Liver (tissue), 8 donors: ENCODE measurements at regions not wholly inside any gene's neighbourhood (a gene's known extent, or its start where the extent isn't known, plus 50 kb on each side); places are given as distances from the start of the nearest gene placed in this dataset.

ENCODE experiments used
- DNase-seq: peaks from one replicate; pipeline ENCODE4 v3.0.0-alpha.2; 2017; ENCODE audit warnings: low spot score
- H3K27ac ChIP-seq, 2 donors: one replicate each; pipeline ENCODE4 v1.7.0; 2013; ENCODE audit warnings: inconsistent platforms in 2 of 2, low read length in 2 of 2, control low read depth in 1 of 2, low read depth in 1 of 2, mild to moderate bottlenecking in 1 of 2
- H3K27me3 ChIP-seq, 4 donors: one replicate each; pipeline versions ENCODE4 v1.6.1 to v1.7.0; 2013; ENCODE audit warnings: low read length in 3 of 4, inconsistent platforms in 1 of 4, mild to moderate bottlenecking in 1 of 4, moderate library complexity in 1 of 4; ENCODE audit not compliant: control insufficient read depth in 4 of 4, insufficient read depth in 4 of 4
- H3K36me3 ChIP-seq, 4 donors: one replicate each; pipeline versions ENCODE4 v1.6.1 to v1.7.0; 2013; ENCODE audit warnings: low read length in 3 of 4, mild to moderate bottlenecking in 3 of 4, low read depth in 1 of 4, moderate library complexity in 1 of 4; ENCODE audit not compliant: control insufficient read depth in 4 of 4, insufficient read depth in 3 of 4
- H3K4me1 ChIP-seq, 4 donors: one replicate each; pipeline versions ENCODE4 v1.6.1 to v1.7.0; 2013; ENCODE audit warnings: low read length in 3 of 4, mild to moderate bottlenecking in 3 of 4, moderate library complexity in 1 of 4; ENCODE audit not compliant: control insufficient read depth in 4 of 4, insufficient read depth in 4 of 4
- H3K4me3 ChIP-seq, 3 donors: one replicate each; pipeline versions ENCODE4 v1.6.1 to v1.7.0; 2013; ENCODE audit warnings: low read length in 3 of 3, control low read depth in 1 of 3, low read depth in 1 of 3, mild to moderate bottlenecking in 1 of 3
- H3K9ac ChIP-seq, 2 donors: one replicate each; pipeline ENCODE4 v1.7.0; 2013; ENCODE audit warnings: low read length in 2 of 2, mild to moderate bottlenecking in 2 of 2, moderate library complexity in 2 of 2, control low read depth in 1 of 2, low read depth in 1 of 2
- H3K9me3 ChIP-seq, 4 donors: one replicate each; pipeline versions ENCODE4 v1.6.1 to v1.7.0; 2013; ENCODE audit warnings: low read length in 3 of 4; ENCODE audit not compliant: control insufficient read depth in 4 of 4
- CTCF ChIP-seq: fragments of 150-350 bp; IDR thresholded peaks from 2 replicates; pipeline ENCODE4 v1.5.1; 2017; ENCODE audit warnings: improper control_type of control experiment, low read depth, low read length; ENCODE audit not compliant: missing input control
- EGR1 ChIP-seq, 2 donors: IDR thresholded peaks; 2 replicates each; pipeline ENCODE4 v1.6.1; 2016 to 2018; ENCODE audit warnings: antibody characterized with exemption in 2 of 2, low read depth in 2 of 2
- FOXA1 ChIP-seq: IDR thresholded peaks from 2 replicates; pipeline ENCODE4 v1.6.1; 2016; ENCODE audit warnings: antibody characterized with exemption
- FOXA2 ChIP-seq: IDR thresholded peaks from 2 replicates; pipeline ENCODE4 v1.6.1; 2016; ENCODE audit warnings: antibody characterized with exemption
- GABPA ChIP-seq, 2 donors: IDR thresholded peaks in 1 of 2; conservative IDR thresholded peaks in 1 of 2; 2 replicates each; pipeline ENCODE4 v1.6.1; 2016; ENCODE audit warnings: antibody characterized with exemption in 2 of 2, mild to moderate bottlenecking in 1 of 2, moderate library complexity in 1 of 2
- HNF4A ChIP-seq, 2 donors: conservative IDR thresholded peaks; 2 replicates each; pipeline ENCODE4 v1.6.1; 2016; ENCODE audit warnings: antibody characterized with exemption in 2 of 2, mild to moderate bottlenecking in 2 of 2
- HNF4G ChIP-seq: IDR thresholded peaks from 2 replicates; pipeline ENCODE4 v1.6.1; 2016; ENCODE audit warnings: antibody characterized with exemption
- JUND ChIP-seq, 2 donors: IDR thresholded peaks; 2 replicates each; pipeline ENCODE4 v1.6.1; 2016; ENCODE audit warnings: antibody characterized with exemption in 2 of 2
- MAX ChIP-seq: IDR thresholded peaks from 2 replicates; pipeline ENCODE4 v1.6.1; 2016; ENCODE audit warnings: antibody characterized with exemption
- NR2F2 ChIP-seq: IDR thresholded peaks from 2 replicates; pipeline ENCODE4 v1.6.1; 2016; ENCODE audit warnings: antibody characterized with exemption
- RAD21 ChIP-seq, 2 donors: IDR thresholded peaks; 2 replicates each; pipeline ENCODE4 v1.6.1; 2016; ENCODE audit warnings: antibody characterized with exemption in 2 of 2, mild to moderate bottlenecking in 2 of 2
- REST ChIP-seq: IDR thresholded peaks from 2 replicates; pipeline ENCODE4 v1.6.1; 2016; ENCODE audit warnings: antibody characterized with exemption, mild to moderate bottlenecking
- RXRA ChIP-seq, 2 donors: IDR thresholded peaks; 2 replicates each; pipeline ENCODE4 v1.6.1; 2017 to 2018; ENCODE audit warnings: antibody characterized with exemption in 2 of 2, mild to moderate bottlenecking in 1 of 2
- SP1 ChIP-seq: IDR thresholded peaks from 2 replicates; pipeline ENCODE4 v1.6.1; 2018; ENCODE audit warnings: antibody characterized with exemption, mild to moderate bottlenecking
- TAF1 ChIP-seq: conservative IDR thresholded peaks from 2 replicates; pipeline ENCODE4 v1.6.1; 2016; ENCODE audit warnings: antibody characterized with exemption, mild to moderate bottlenecking
- YY1 ChIP-seq: IDR thresholded peaks from 2 replicates; pipeline ENCODE4 v1.6.1; 2016; ENCODE audit warnings: antibody characterized with exemption, mild to moderate bottlenecking
- ZBTB33 ChIP-seq: IDR thresholded peaks from 2 replicates; pipeline ENCODE4 v1.6.1; 2016; ENCODE audit warnings: antibody characterized with exemption
- WGBS: extraction: QIAGEN DNeasy Blood & Tissue Kit; methylation state at CpG from one replicate; pipeline ENCODE4 v1.1.7; 2013; 5-methylcytosine and 5-hydroxymethylcytosine counted together
- TF ChIP-seq, protein P1 (sequence below): IDR thresholded peaks from 2 replicates; pipeline ENCODE4 v1.6.1; 2016; ENCODE audit warnings: antibody characterized with exemption
- donor health status: healthy.
- donor health status: healthy.
- donor health status: healthy.
- donor health status: healthy.
- donor health status: healthy.

DNA sequence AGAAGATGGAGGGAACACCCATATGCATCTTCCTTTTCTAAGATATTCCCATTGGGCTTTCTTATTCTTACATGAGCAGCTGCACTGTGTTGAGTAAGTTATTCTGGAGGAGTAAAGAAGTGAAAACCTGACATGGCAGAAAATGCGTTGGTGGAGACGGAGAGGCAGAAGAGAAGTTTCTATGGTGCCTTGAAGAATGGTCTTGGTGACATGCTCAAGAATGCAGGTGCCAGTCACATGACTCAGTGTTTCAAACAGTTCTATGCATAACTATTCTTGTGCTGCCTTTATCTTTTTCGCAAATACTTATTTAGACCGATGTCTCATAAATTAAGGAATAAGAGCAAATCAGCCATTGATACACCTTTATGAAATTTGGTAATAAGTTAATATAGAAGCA is 377.8 kb upstream of the IRX2 start:
- Histone ChIP-seq H3K27me3 (no peaks in the 10 kb centered on the region), H3K9ac (no peak overlapping the region), H3K9me3 (no peaks in the 10 kb centered on the region), H3K4me1 (no peaks in the 10 kb centered on the region), H3K36me3 (no peaks in the 10 kb centered on the region), H3K4me3 (no peak overlapping the region), H3K27ac (no peak overlapping the region)
- DNase-seq: no peak
- TF ChIP-seq GABPA (IDR thresholded peaks at IDR 0.05 in 1 of 2, conservative IDR thresholded peaks at IDR 0.05 in 1 of 2): no peak
- no peak for TF ChIP-seq JUND (IDR thresholded peaks at IDR 0.05)
- no peak for TF ChIP-seq ZBTB33
- TF ChIP-seq TAF1: no peak
- TF ChIP-seq YY1: no peak
- no peak for TF ChIP-seq CTCF
- no peak for TF ChIP-seq RXRA (IDR thresholded peaks at IDR 0.05)
- no peak for TF ChIP-seq RAD21 (IDR thresholded peaks at IDR 0.05)
- TF ChIP-seq HNF4G: no peak
- no peak for TF ChIP-seq EGR1 (IDR thresholded peaks at IDR 0.05; ENCODE audit: low read depth in 2 of 2)
- 89% methylated on average over 4 of the region's 4 CpGs for WGBS

DNA sequence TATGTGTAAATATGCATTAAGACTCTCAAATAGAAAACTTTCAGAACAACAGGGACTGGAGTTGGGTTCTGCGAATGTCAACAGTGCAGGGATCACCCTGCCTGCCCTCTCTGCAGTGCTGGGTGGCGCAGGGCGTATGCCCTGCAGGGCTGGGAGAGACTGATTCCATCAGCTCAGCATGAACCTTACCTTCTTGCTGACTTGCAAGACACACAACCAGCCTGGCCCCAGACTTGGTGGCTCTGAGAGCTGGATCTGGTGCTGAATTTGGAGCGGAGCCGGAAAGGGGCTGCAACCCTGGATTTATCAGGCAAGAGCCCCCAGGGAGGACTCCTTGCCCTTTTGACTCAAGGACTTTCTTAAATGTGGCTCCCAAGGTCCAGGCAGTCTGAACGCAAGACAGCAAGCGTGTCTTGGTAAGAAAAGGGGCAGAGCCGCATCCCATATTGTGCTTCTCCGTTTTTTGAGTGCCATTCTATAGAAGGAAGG is 376.0 kb upstream of the IRX2 start:
- H3K36me3 ChIP-seq: no peaks in the 10 kb centered on the region
- no peak overlapping the region for H3K9ac ChIP-seq
- no peaks in the 10 kb centered on the region for H3K27me3 ChIP-seq
- 78% methylated on average over 9 of the region's 9 CpGs for whole genome bisulfite sequencing
- no peaks in the 10 kb centered on the region for H3K9me3 ChIP-seq
- no peaks in the 10 kb centered on the region for H3K4me1 ChIP-seq
- TF ChIP-seq YY1 (no peak), FOXA2 (no peak), CTCF (no peak), FOXA1 (no peak), HNF4G (no peak), RAD21 (IDR thresholded peaks at IDR 0.05) (no peak), GABPA (IDR thresholded peaks at IDR 0.05 in 1 of 2, conservative IDR thresholded peaks at IDR 0.05 in 1 of 2) (no peak), SP1 (no peak), NR2F2 (no peak), JUND (IDR thresholded peaks at IDR 0.05) (no peak), TAF1 (no peak), MAX (no peak), EGR1 (IDR thresholded peaks at IDR 0.05; ENCODE audit: low read depth in 2 of 2) (no peak), HNF4A (conservative IDR thresholded peaks at IDR 0.05) (no peak), RXRA (IDR thresholded peaks at IDR 0.05) (no peak), REST (no peak), ZBTB33 (no peak)
- TF ChIP-seq, protein P1, sequence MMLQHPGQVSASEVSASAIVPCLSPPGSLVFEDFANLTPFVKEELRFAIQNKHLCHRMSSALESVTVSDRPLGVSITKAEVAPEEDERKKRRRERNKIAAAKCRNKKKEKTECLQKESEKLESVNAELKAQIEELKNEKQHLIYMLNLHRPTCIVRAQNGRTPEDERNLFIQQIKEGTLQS: no peak
- no peak overlapping the region for H3K27ac ChIP-seq
- no peak for DNase-seq
- no peak overlapping the region for H3K4me3 ChIP-seq
